DOHH2 (cell line): ENCODE measurements at regions not wholly inside any gene's neighbourhood (a gene's known extent, or its start where the extent isn't known, plus 50 kb on each side); places are given as distances from the start of the nearest gene placed in this dataset.

Experiments used
- H3F3A ChIP-seq: fragments of 200-600 bp; sonication (generic), shearing (Covaris generic); 2 replicates; pipeline ENCODE4 v1.6.0; 2016; ENCODE audit warnings: antibody characterized with exemption, mild to moderate bottlenecking; ENCODE audit not compliant: control insufficient read depth, insufficient read depth
- H3K27ac ChIP-seq: fragments of 200-600 bp; sonication (generic); 2 replicates; pipeline ENCODE4 v1.5.1; 2014; ENCODE audit warnings: low read depth, mild to moderate bottlenecking, low read length, moderate library complexity
- H3K27me3 ChIP-seq: fragments of 200-600 bp; sonication (generic); 2 replicates; pipeline ENCODE4 v1.6.1; 2014; ENCODE audit warnings: mild to moderate bottlenecking, low read length, mixed read lengths; ENCODE audit not compliant: control insufficient read depth
- H3K36me3 ChIP-seq: fragments of 200-600 bp; sonication (generic); 2 replicates; pipeline ENCODE4 v1.6.1; 2014; ENCODE audit warnings: mild to moderate bottlenecking, low read length, moderate library complexity, mixed read lengths; ENCODE audit not compliant: control insufficient read depth
- H3K4me1 ChIP-seq: fragments of 200-600 bp; sonication (generic); 2 replicates; pipeline ENCODE4 v1.6.1; 2014; ENCODE audit warnings: mild to moderate bottlenecking, low read length, mixed read lengths; ENCODE audit not compliant: control insufficient read depth
- H3K4me2 ChIP-seq: fragments of 200-600 bp; sonication (generic); 2 replicates; pipeline ENCODE4 v1.6.0; 2014; ENCODE audit warnings: mild to moderate bottlenecking, low read length, moderate library complexity
- H3K4me3 ChIP-seq: fragments of 200-600 bp; sonication (generic); 2 replicates; pipeline ENCODE4 v1.5.1; 2014; ENCODE audit warnings: mild to moderate bottlenecking, low read length, mixed read lengths
- H3K79me2 ChIP-seq: fragments of 200-600 bp; sonication (generic); 2 replicates; pipeline ENCODE4 v1.6.1; 2014; ENCODE audit warnings: mild to moderate bottlenecking, low read length, mixed read lengths; ENCODE audit not compliant: control insufficient read depth
- H3K9me2 ChIP-seq: fragments of 200-600 bp; sonication (generic); replicated peaks from 2 replicates; pipeline ENCODE4 v1.6.1; 2014; ENCODE audit warnings: mild to moderate bottlenecking, low read length, mixed read lengths; ENCODE audit not compliant: control insufficient read depth
- H3K9me3 ChIP-seq: fragments of 200-600 bp; sonication (generic); 2 replicates; pipeline ENCODE4 v1.6.1; 2014; ENCODE audit warnings: antibody characterized with exemption, low read length, mixed read lengths; ENCODE audit not compliant: control insufficient read depth, insufficient read depth
- H4K20me1 ChIP-seq: fragments of 200-600 bp; sonication (generic); 2 replicates; pipeline ENCODE4 v1.6.0; 2014; ENCODE audit warnings: low read depth, mild to moderate bottlenecking, antibody characterized with exemption, low read length, moderate library complexity; ENCODE audit not compliant: control insufficient read depth, insufficient read depth
- EZH2phosphoT487 ChIP-seq: fragments of 200-600 bp; sonication (generic); IDR thresholded peaks from 2 replicates; pipeline ENCODE4 v1.6.1; 2017; ENCODE audit warnings: borderline replicate concordance, mild to moderate bottlenecking, antibody characterized with exemption, low read length, moderate library complexity, mixed read lengths
- TF ChIP-seq, protein P1 (sequence below): fragments of 200-600 bp; sonication (generic); IDR thresholded peaks from one replicate; pipeline ENCODE4 v1.5.1; 2014; ENCODE audit warnings: antibody characterized with exemption, mild to moderate bottlenecking, low read depth, low read length; ENCODE audit not compliant: poor library complexity, severe bottlenecking

DNA sequence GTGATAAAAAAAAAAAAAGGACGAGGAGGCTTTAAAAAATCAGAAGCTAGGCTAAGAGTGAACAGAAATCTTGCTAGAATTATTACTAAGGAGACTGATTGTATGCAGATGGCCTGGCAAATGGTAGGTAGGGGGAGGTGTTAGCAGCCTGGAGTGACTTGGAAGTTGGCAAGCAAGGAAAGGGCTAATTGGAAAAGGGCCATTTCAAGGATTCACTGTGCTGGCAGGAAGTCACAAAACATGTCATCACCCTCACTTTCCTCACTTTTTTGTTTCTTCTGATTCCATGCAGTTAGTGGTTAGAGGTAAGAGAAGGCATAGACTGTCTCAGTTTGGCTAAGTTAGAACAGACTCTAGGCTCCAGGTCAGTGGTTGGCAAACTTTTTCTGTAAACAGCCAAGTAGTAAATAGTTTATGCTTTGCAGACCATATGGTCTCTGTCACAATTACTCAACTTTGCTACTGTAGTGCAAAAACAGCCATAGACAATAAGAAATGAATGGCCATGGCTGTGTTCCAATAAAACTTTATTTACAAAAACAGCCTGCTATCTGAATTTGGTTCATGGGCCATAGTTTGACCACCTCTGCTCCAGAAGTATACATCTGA, 646.5 kb upstream of the ACTRT1 start:
- Histone ChIP-seq H3K9me2 (no peaks in the 10 kb centered on the region), H3K4me3 (no peak overlapping the region), H3F3A (no peaks in the 10 kb centered on the region), H3K36me3 (no peaks in the 10 kb centered on the region), H3K9me3 (no peaks in the 10 kb centered on the region), H4K20me1 (no peaks in the 10 kb centered on the region), H3K79me2 (no peaks in the 10 kb centered on the region), H3K27me3 (no peaks in the 10 kb centered on the region), H3K4me1 (no peaks in the 10 kb centered on the region), H3K4me2 (no peak overlapping the region), H3K27ac (no peak overlapping the region)
- TF ChIP-seq EZH2phosphoT487: no peak
- TF ChIP-seq, protein P1, sequence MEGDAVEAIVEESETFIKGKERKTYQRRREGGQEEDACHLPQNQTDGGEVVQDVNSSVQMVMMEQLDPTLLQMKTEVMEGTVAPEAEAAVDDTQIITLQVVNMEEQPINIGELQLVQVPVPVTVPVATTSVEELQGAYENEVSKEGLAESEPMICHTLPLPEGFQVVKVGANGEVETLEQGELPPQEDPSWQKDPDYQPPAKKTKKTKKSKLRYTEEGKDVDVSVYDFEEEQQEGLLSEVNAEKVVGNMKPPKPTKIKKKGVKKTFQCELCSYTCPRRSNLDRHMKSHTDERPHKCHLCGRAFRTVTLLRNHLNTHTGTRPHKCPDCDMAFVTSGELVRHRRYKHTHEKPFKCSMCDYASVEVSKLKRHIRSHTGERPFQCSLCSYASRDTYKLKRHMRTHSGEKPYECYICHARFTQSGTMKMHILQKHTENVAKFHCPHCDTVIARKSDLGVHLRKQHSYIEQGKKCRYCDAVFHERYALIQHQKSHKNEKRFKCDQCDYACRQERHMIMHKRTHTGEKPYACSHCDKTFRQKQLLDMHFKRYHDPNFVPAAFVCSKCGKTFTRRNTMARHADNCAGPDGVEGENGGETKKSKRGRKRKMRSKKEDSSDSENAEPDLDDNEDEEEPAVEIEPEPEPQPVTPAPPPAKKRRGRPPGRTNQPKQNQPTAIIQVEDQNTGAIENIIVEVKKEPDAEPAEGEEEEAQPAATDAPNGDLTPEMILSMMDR: no peak

DNA sequence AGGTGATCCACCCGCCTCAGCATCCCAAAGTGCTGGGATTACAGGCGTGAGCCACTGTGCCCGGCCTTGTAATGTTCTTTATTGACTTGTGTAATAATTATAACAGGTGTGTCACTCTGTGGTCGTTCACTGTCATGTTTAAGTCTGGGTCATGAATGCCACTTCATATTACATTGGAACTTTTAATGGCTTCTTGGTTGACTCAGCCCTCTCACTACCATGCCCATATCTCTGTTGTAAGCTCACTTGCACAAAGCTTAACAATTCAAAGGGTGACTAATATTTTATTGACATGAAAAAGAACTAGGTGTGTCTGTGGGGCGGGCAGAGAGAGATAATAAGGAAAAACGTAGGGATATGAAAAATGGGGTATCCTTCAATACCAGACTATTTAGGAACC, 639.7 kb upstream of the ACTRT1 start:
- Histone ChIP-seq H3K27me3 (no peaks in the 10 kb centered on the region), H3F3A (no peaks in the 10 kb centered on the region), H3K4me3 (no peak overlapping the region), H3K9me2 (no peaks in the 10 kb centered on the region), H3K27ac (no peak overlapping the region), H3K4me2 (no peak overlapping the region), H3K9me3 (no peaks in the 10 kb centered on the region), H3K36me3 (no peaks in the 10 kb centered on the region), H4K20me1 (no peaks in the 10 kb centered on the region), H3K79me2 (no peaks in the 10 kb centered on the region), H3K4me1 (no peaks in the 10 kb centered on the region)
- TF ChIP-seq, protein P1: no peak
- TF ChIP-seq EZH2phosphoT487: no peak

DNA sequence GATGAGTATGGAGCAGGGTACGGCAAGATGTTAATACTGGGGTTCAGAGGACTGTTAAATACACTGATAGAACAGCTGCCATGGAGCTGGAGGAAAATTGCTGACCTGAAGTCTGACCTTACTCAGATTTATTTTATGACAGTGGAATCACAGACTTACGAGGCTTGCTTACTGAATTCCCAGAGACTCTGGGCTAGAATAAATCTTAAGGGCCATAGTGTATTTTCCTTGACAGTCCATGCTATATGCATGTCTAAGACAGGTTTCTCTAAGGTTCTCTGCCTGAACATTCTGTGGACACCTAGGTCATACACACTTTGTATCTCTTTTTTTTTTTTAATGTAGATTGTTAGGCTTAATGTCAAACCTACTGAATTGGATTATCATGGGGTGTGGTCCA, 633.2 kb upstream of the ACTRT1 start:
- Histone ChIP-seq H3K27me3 (no peaks in the 10 kb centered on the region), H3K4me3 (no peak overlapping the region), H3F3A (no peaks in the 10 kb centered on the region), H3K9me2 (no peaks in the 10 kb centered on the region), H4K20me1 (no peaks in the 10 kb centered on the region), H3K27ac (no peak overlapping the region), H3K79me2 (no peaks in the 10 kb centered on the region), H3K9me3 (no peaks in the 10 kb centered on the region), H3K36me3 (no peaks in the 10 kb centered on the region), H3K4me1 (no peaks in the 10 kb centered on the region), H3K4me2 (no peak overlapping the region)
- TF ChIP-seq, protein P1: no peak
- no peak for TF ChIP-seq EZH2phosphoT487
